Heart right ventricle (tissue), 16 donors: ENCODE measurements at regions not wholly inside any gene's neighbourhood (a gene's known extent, or its start where the extent isn't known, plus 50 kb on each side); places are given as distances from the start of the nearest gene placed in this dataset.

Source experiments
- ATAC-seq, 8 donors: fragments of 200-7000 bp; cut with Tn5 transposase; one replicate each; pipeline ENCODE4 v1.9.1; 2020; ENCODE audit warnings: mild to moderate bottlenecking in 8 of 8, moderate library complexity in 8 of 8, moderate number of reproducible peaks in 1 of 8
- DNase-seq, 2 donors: peaks; one replicate each; pipeline ENCODE4 v3.0.0-alpha.2; 2020
- H3K27ac ChIP-seq, 10 donors: fragments of 200-600 bp; sonication (generic) in 2 of 10; one replicate each; pipeline versions ENCODE4 v1.5.0 to v1.8.0; 2020 to 2022; ENCODE audit warnings: mild to moderate bottlenecking in 3 of 10
- H3K27me3 ChIP-seq, 7 donors: fragments of 200-600 bp; one replicate each; pipeline ENCODE4 v1.8.0; 2021 to 2022; ENCODE audit warnings: mild to moderate bottlenecking in 2 of 7
- H3K36me3 ChIP-seq, 9 donors: fragments of 200-600 bp; sonication (generic) in 1 of 9; one replicate each; pipeline versions ENCODE4 v1.5.0 to v1.8.0; 2020 to 2022; ENCODE audit warnings: mild to moderate bottlenecking in 2 of 9
- H3K4me1 ChIP-seq, 9 donors: fragments of 200-600 bp; sonication (generic) in 1 of 9; one replicate each; pipeline versions ENCODE4 v1.5.0 to v1.8.0; 2020 to 2022; ENCODE audit warnings: mild to moderate bottlenecking in 4 of 9
- H3K4me3 ChIP-seq, 10 donors: fragments of 200-600 bp; sonication (generic) in 2 of 10; one replicate each; pipeline versions ENCODE4 v1.5.0 to v1.8.0; 2020 to 2022; ENCODE audit warnings: mild to moderate bottlenecking in 7 of 10, moderate library complexity in 2 of 10
- H3K9me3 ChIP-seq, 11 donors: fragments of 200-600 bp in 10 of 11; sonication (generic) in 2 of 11; one replicate each; pipeline versions ENCODE4 v1.5.0 to v1.8.0; 2013 to 2022; ENCODE audit warnings: mild to moderate bottlenecking in 2 of 11, control low read depth in 1 of 11, moderate library complexity in 1 of 11
- CTCF ChIP-seq, 9 donors: fragments of 200-600 bp; sonication (generic) in 2 of 9; IDR thresholded peaks; one replicate each; pipeline versions ENCODE4 v1.5.0 to v1.8.0; 2021 to 2022; ENCODE audit warnings: antibody characterized with exemption in 9 of 9, mild to moderate bottlenecking in 5 of 9, moderate library complexity in 1 of 9
- WGBS, 2 donors: extraction: QIAGEN DNeasy Blood & Tissue Kit; methylation state at CpG; one replicate each; pipeline ENCODE4 v1.1.7; 2013; ENCODE audit warnings: inconsistent platforms in 1 of 2; 5-methylcytosine and 5-hydroxymethylcytosine counted together
- intact Hi-C, 10 donors: fragments of 100-400 bp; cut with DNase I; formaldehyde crosslinking; loops; one replicate each; pipeline versions ENCODE4 v1.11.1 to v1.14.2; 2022
- donor health status: Arrhythmogenic right ventricular cardiomyopathy.
- donor health status: ischemic (EF 13 %, LVEDD 7.1; RV severe dilation, severe dysfunction).
- donor health status: healthy with polysubstance abuse.
- donor health status: DM: no; HTN: yes; CAD: no.
- donor health status: DM: no; HTN: no; CAD: no.
- donor health status: ischemic (EF 25% LVEDD 6.9; RV normal size, moderate dysfunction).
- donor health status: ischemic (EF 25% LVEDD 5.7; RV mildly dilated, moderate dysfunction).
- donor health status: healthy.
- donor health status: DM: yes; HTN: yes; CAD: no.
- donor health status: Ischemic cardiomyopathy.
- donor health status: ischemic (EF 35%, LVEDD 5.7; RV mildly dilated, moderate dysfunction).
- donor health status: nonischemic (EF 11% LVEDD 7.7; RV severe dilation, severe dysfunction).
- donor health status: DM: yes; HTN: yes; CAD: no.
- donor health status: PGD.
- donor health status: ischemic (EF 29% LVEDD 5.4; RV normal size, mild dysfunction).
- donor health status: nonischemic (EF 23%, LVEDD 6.1; RV moderate dilation, normal function).

GRCh38 chr1:59029411-59030167, 245.7 kb upstream of the JUN start:
- Histone ChIP-seq H3K4me3 (no peak overlapping the region), H3K4me1 (peaks cover 0 to 8% (median 0%) of the 10 kb centered on the region in 9 donors), H3K27ac (no peak overlapping the region), H3K36me3 (no peaks in the 10 kb centered on the region), H3K27me3 (no peaks in the 10 kb centered on the region), H3K9me3 (no peaks in the 10 kb centered on the region)
- DNase-seq (no peak), ATAC-seq (no peak)
- intact Hi-C loops, result no loop called here
- TF ChIP-seq CTCF (IDR thresholded peaks at IDR 0.05), result no peak
- 80 to 85% methylated on average over 5 of the region's 5 CpGs for WGBS, 2 donors

- intact Hi-C loops, result no loop called here
- Histone ChIP-seq H3K27ac (no peak overlapping the region), H3K9me3 (no peaks in the 10 kb centered on the region), H3K4me1 (no peaks in the 10 kb centered on the region), H3K36me3 (no peaks in the 10 kb centered on the region), H3K4me3 (no peak overlapping the region), H3K27me3 (no peaks in the 10 kb centered on the region)
- 94 to 97% methylated on average over 2 of the region's 2 CpGs for WGBS, 2 donors
- no peak for TF ChIP-seq CTCF (IDR thresholded peaks at IDR 0.05)
- ATAC-seq (no peak), DNase-seq (no peak)
Measured at GRCh38 chr1:59032228-59032627, 248.4 kb upstream of the JUN start.

- no peaks in the 10 kb centered on the region for H3K9me3 ChIP-seq
- ATAC-seq (no peak), DNase-seq (no peak)
- no peaks in the 10 kb centered on the region for H3K27me3 ChIP-seq
- intact Hi-C loops, result no loop called here
- no peaks in the 10 kb centered on the region for H3K36me3 ChIP-seq
- WGBS, 2 donors, result 96 to 98% methylated on average over 4 of the region's 4 CpGs
- H3K27ac ChIP-seq, result no peak overlapping the region
- TF ChIP-seq CTCF (IDR thresholded peaks at IDR 0.05), result no peak
- no peak overlapping the region for H3K4me3 ChIP-seq
- H3K4me1 ChIP-seq, result no peaks in the 10 kb centered on the region
Measured at GRCh38 chr1:59033761-59034160, 249.9 kb upstream of the JUN start.

- Histone ChIP-seq H3K9me3 (no peaks in the 10 kb centered on the region), H3K4me3 (no peak overlapping the region), H3K27ac (no peak overlapping the region), H3K36me3 (no peaks in the 10 kb centered on the region), H3K27me3 (no peaks in the 10 kb centered on the region), H3K4me1 (no peaks in the 10 kb centered on the region)
- intact Hi-C loops, result no loop called here
- ATAC-seq, result no peak
- 77 to 79% methylated on average over 10 of the region's 10 CpGs for WGBS, 2 donors
- TF ChIP-seq CTCF (IDR thresholded peaks at IDR 0.05), result no peak
- DNase-seq, result no peak
Measured at GRCh38 chr1:59034925-59035324, 251.1 kb upstream of the JUN start.
